ENCODE measurements at regions not wholly inside any gene's neighbourhood (a gene's known extent, or its start where the extent isn't known, plus 50 kb on each side); places are given as distances from the start of the nearest gene placed in this dataset.

- no peak for DNase-seq (ENCODE audit: low read depth in 2 of 2)
These were observed 441.4 kb downstream of the PDCD6IP start for GRCh38 chr3:34239875-34240274.

GRCh38 chr3:34247401-34247800 lies 449.0 kb downstream of the PDCD6IP start:
- no peak for DNase-seq (ENCODE audit: low read depth in 2 of 2)

- no peak for DNase-seq (ENCODE audit: low read depth in 2 of 2)
These were observed 449.9 kb downstream of the PDCD6IP start for GRCh38 chr3:34248352-34248751.

- no peak for DNase-seq (ENCODE audit: low read depth in 2 of 2)
These were observed 455.9 kb downstream of the PDCD6IP start for GRCh38 chr3:34254285-34254684.

GRCh38 chr3:34256021-34256420 lies 457.6 kb downstream of the PDCD6IP start:
- DNase-seq (ENCODE audit: low read depth in 2 of 2): no peak

- DNase-seq (ENCODE audit: low read depth in 2 of 2): no peak
These were observed 458.4 kb downstream of the PDCD6IP start for GRCh38 chr3:34256791-34257190.

- DNase-seq (ENCODE audit: low read depth in 2 of 2): no peak
These were observed 460.0 kb downstream of the PDCD6IP start for GRCh38 chr3:34258271-34258998.

GRCh38 chr3:34260271-34261000 lies 462.0 kb downstream of the PDCD6IP start:
- DNase-seq (ENCODE audit: low read depth in 2 of 2): peak; percentile 7 to 25

GRCh38 chr3:34261001-34261385 lies 462.6 kb downstream of the PDCD6IP start:
- DNase-seq (ENCODE audit: low read depth in 2 of 2): no peak

- DNase-seq (ENCODE audit: low read depth in 2 of 2): no peak
These were observed 464.7 kb downstream of the PDCD6IP start for GRCh38 chr3:34263101-34263621.

- no peak for DNase-seq (ENCODE audit: low read depth in 2 of 2)
These were observed 466.1 kb downstream of the PDCD6IP start for GRCh38 chr3:34264337-34265041.

- no peak for DNase-seq (ENCODE audit: low read depth in 2 of 2)
These were observed 468.7 kb downstream of the PDCD6IP start for GRCh38 chr3:34267088-34267487.

- no peak for DNase-seq (ENCODE audit: low read depth in 2 of 2)
These were observed 469.7 kb downstream of the PDCD6IP start for GRCh38 chr3:34268032-34268709.

GRCh38 chr3:34275811-34276210 lies 477.4 kb downstream of the PDCD6IP start:
- DNase-seq (ENCODE audit: low read depth in 2 of 2): no peak

- DNase-seq (ENCODE audit: low read depth in 2 of 2): no peak
These were observed 477.9 kb downstream of the PDCD6IP start for GRCh38 chr3:34276342-34276741.

- no peak for DNase-seq (ENCODE audit: low read depth in 2 of 2)
These were observed 478.7 kb downstream of the PDCD6IP start for GRCh38 chr3:34277110-34277509.

- DNase-seq (ENCODE audit: low read depth in 2 of 2): no peak
These were observed 481.5 kb downstream of the PDCD6IP start for GRCh38 chr3:34279901-34280300.

- DNase-seq (ENCODE audit: low read depth in 2 of 2): no peak
These were observed 485.3 kb downstream of the PDCD6IP start for GRCh38 chr3:34283751-34284150.

- no peak for DNase-seq (ENCODE audit: low read depth in 2 of 2)
These were observed 486.8 kb downstream of the PDCD6IP start for GRCh38 chr3:34284959-34285826.

- DNase-seq (ENCODE audit: low read depth in 2 of 2): no peak
These were observed 487.4 kb downstream of the PDCD6IP start for GRCh38 chr3:34285827-34286188.
